ENCODE measurements at regions not wholly inside any gene's neighbourhood (a gene's known extent, or its start where the extent isn't known, plus 50 kb on each side); places are given as distances from the start of the nearest gene placed in this dataset.

- TF ChIP-seq POLR2A (IDR thresholded peaks at IDR 0.05; ENCODE audit: low read length), result no peak
- TF ChIP-seq GATA1 (IDR thresholded peaks at IDR 0.05; ENCODE audit: low read depth, low read length), result no peak
These were observed 258.4 kb upstream of the TENM4 start for GRCh38 chr11:79699246-79699645.
